ENCODE measurements at regions not wholly inside any gene's neighbourhood (a gene's known extent, or its start where the extent isn't known, plus 50 kb on each side); places are given as distances from the start of the nearest gene placed in this dataset.

DNA sequence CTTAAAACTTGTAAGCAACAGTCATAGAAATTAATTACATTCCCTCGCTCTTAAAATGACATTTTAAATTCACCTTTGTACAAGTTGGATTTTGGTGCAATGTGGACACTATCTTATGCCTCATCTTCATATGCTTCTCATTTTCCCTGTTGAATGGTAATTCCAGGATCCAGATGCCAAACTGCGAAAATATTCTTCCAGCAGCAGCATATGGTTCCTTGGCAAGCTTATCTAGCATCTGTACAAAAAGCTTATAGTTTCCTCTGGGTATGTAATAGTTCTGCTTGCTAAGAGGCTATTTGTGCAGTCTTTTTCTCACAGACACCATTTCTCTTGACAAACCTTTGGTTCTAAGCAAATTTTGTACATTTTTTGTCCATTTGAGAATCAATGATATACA is 2079.7 kb upstream of the AGA start:
- Histone ChIP-seq H3K27ac (ENCODE audit: low read length) (no peak overlapping the region), H3K27me3 (ENCODE audit: control insufficient read depth, insufficient read depth) (no peaks in the 10 kb centered on the region), H3K4me3 (ENCODE audit: low read length) (no peak overlapping the region), H3K4me1 (ENCODE audit: control insufficient read depth, insufficient read depth, low read length) (no peaks in the 10 kb centered on the region), H3K9me3 (ENCODE audit: control insufficient read depth, low read length) (no peaks in the 10 kb centered on the region)
- DNase-seq (no peak), ATAC-seq (no peak)
- intact Hi-C loops (cut with DNase I): no loop called here
- WGBS: 80% methylated on average over 2 of the region's 2 CpGs

DNA sequence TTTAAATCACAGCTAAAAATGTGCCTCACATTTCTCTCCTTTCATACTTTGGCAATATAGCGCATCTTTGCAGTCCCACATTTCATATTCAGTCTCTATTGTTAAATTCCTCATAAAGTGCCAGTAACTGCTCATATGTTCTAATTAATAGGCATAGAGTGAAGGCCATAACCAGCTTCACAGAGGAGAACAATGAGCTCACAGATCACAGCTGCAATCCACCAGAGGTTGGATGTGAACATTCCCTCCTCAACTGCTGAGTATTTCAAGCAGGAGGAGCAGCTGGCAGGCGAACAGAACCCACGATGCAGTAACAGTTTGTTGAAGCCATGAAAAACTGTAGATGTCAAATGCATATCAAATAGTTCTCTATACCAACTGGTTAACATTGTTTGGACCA is 2088.7 kb upstream of the AGA start:
- H3K27ac ChIP-seq (ENCODE audit: low read length): no peak overlapping the region
- intact Hi-C loops (cut with DNase I): no loop called here
- 65% methylated on average over 3 of the region's 3 CpGs for WGBS
- ATAC-seq: no peak
- no peak for DNase-seq
- H3K4me1 ChIP-seq (ENCODE audit: control insufficient read depth, insufficient read depth, low read length): no peaks in the 10 kb centered on the region
- no peaks in the 10 kb centered on the region for H3K27me3 ChIP-seq (ENCODE audit: control insufficient read depth, insufficient read depth)
- no peaks in the 10 kb centered on the region for H3K9me3 ChIP-seq (ENCODE audit: control insufficient read depth, low read length)
- H3K4me3 ChIP-seq (ENCODE audit: low read length): no peak overlapping the region

GRCh38 chr4:179536694-179537093 is 2094.5 kb upstream of the AGA start:
- Histone ChIP-seq H3K27ac (ENCODE audit: low read length) (no peak overlapping the region), H3K4me3 (ENCODE audit: low read length) (no peak overlapping the region), H3K4me1 (ENCODE audit: control insufficient read depth, insufficient read depth, low read length) (no peaks in the 10 kb centered on the region), H3K9me3 (ENCODE audit: control insufficient read depth, low read length) (no peaks in the 10 kb centered on the region), H3K27me3 (ENCODE audit: control insufficient read depth, insufficient read depth) (no peaks in the 10 kb centered on the region)
- WGBS: 69% methylated on average over 3 of the region's 3 CpGs
- ATAC-seq (no peak), DNase-seq (no peak)
- intact Hi-C loops (cut with DNase I): no loop called here

DNA sequence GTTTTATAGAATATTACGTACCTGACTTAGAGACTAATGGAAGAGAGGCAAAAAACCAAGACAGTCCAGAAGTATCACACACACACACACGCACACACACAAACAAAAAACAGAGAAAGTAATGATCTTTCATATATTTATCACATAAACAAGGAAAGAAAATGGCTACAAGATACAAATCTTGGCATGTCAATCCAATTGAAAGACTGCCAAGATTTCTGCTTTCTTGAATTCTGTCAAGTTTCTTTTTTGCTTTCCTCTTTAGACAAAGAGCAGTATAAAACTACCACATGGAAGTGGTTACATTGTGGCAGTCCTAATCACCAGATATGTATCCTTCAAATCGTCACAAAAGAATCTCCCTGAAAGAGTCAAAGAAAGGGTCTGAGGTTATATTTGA is 2097.4 kb upstream of the AGA start:
- Histone ChIP-seq H3K4me1 (ENCODE audit: control insufficient read depth, insufficient read depth, low read length) (no peaks in the 10 kb centered on the region), H3K4me3 (ENCODE audit: low read length) (no peak overlapping the region), H3K9me3 (ENCODE audit: control insufficient read depth, low read length) (no peaks in the 10 kb centered on the region), H3K27me3 (ENCODE audit: control insufficient read depth, insufficient read depth) (no peaks in the 10 kb centered on the region), H3K27ac (ENCODE audit: low read length) (no peak overlapping the region)
- DNase-seq (no peak), ATAC-seq (no peak)
- intact Hi-C loops (cut with DNase I): no loop called here
- 69% methylated on average over 3 of the region's 3 CpGs for WGBS

DNA sequence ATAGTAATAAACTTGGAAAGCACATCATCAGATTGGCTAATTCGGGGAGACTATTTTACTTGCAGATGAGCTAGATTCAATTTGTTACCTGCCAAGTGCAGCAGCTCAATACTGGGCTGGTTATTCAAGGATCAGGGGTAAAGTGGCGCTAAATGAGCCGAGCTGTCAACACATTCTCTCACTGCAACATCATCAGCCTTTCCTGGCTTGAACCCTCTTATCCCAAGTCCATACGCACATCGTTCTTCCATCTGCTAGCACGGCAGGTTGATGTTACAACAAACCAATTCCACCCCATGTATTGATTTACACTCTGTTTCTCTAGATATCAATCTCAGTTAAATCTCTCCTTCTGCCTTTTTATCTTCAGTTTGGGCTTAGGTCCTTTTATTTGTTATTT is 2101.5 kb upstream of the AGA start:
- DNase-seq (no peak), ATAC-seq (no peak)
- Histone ChIP-seq H3K27ac (ENCODE audit: low read length) (no peak overlapping the region), H3K4me3 (ENCODE audit: low read length) (no peak overlapping the region), H3K9me3 (ENCODE audit: control insufficient read depth, low read length) (no peaks in the 10 kb centered on the region), H3K4me1 (ENCODE audit: control insufficient read depth, insufficient read depth, low read length) (no peaks in the 10 kb centered on the region), H3K27me3 (ENCODE audit: control insufficient read depth, insufficient read depth) (no peaks in the 10 kb centered on the region)
- 49% methylated on average over 6 of the region's 6 CpGs for WGBS
- intact Hi-C loops (cut with DNase I): no loop called here

DNA sequence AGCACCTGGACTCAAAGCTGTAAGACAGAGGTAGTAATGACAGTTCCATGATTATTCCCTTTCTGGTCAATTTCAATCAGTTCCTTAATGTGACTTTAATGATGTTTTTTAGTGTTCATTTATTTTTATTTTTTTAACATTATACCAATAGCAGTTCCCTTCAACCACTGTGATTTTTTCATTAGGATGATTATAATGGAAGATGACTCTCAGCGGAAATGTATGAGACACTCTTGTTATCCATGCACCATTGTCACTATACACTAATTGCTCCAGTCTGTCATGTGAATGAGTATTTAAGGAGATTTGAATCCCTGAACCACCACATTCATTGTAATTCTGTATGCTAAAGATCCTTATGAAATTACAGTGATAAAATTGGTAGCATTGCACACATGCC is 2102.3 kb upstream of the AGA start:
- ATAC-seq (no peak), DNase-seq (no peak)
- WGBS: 97% methylated on average over 1 of the region's 1 CpG
- intact Hi-C loops (cut with DNase I): no loop called here
- no peaks in the 10 kb centered on the region for H3K4me1 ChIP-seq (ENCODE audit: control insufficient read depth, insufficient read depth, low read length)
- no peak overlapping the region for H3K27ac ChIP-seq (ENCODE audit: low read length)
- H3K27me3 ChIP-seq (ENCODE audit: control insufficient read depth, insufficient read depth): no peaks in the 10 kb centered on the region
- no peaks in the 10 kb centered on the region for H3K9me3 ChIP-seq (ENCODE audit: control insufficient read depth, low read length)
- H3K4me3 ChIP-seq (ENCODE audit: low read length): no peak overlapping the region

DNA sequence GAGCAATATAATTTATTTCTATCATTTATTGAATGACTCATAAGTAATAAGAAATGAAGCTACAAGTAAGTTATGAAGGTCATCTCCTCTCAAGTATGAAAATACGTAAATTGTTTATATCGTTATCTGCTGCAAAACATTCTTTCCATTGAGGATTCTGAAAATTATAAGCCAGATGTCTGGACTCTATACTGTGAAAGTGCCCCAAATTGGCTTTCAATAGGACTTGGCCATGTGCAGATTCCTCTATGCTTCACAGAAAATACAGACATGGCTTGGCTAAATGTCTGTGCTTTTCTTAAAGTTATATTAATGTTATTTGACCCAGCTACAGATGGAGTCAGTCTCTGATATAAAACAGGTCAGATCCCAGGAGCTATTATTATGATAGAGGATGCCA is 2109.9 kb upstream of the AGA start:
- DNase-seq (no peak), ATAC-seq (no peak)
- WGBS: 79% methylated on average over 2 of the region's 2 CpGs
- no peaks in the 10 kb centered on the region for H3K4me1 ChIP-seq (ENCODE audit: control insufficient read depth, insufficient read depth, low read length)
- H3K27ac ChIP-seq (ENCODE audit: low read length): no peak overlapping the region
- intact Hi-C loops (cut with DNase I): no loop called here
- no peak overlapping the region for H3K4me3 ChIP-seq (ENCODE audit: low read length)
- no peaks in the 10 kb centered on the region for H3K9me3 ChIP-seq (ENCODE audit: control insufficient read depth, low read length)
- no peaks in the 10 kb centered on the region for H3K27me3 ChIP-seq (ENCODE audit: control insufficient read depth, insufficient read depth)

DNA sequence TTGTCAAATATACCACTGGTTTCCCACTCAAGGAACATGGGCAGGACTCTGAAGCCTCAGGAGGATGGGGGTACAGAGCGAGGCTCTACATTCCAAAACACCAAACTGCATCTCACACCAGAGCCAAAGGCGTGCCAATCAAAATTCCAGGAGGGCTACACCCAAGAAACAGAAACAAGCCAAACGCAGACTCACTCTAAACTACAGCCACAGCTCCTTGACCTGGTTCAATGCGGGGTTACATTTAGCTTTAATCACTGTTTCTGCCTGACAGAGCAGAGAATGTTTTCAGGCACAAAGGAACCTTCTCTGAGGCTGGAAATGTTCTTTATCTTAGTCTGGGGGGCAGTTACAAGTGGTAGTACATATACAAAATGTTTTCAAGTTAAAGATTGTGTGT is 2121.5 kb upstream of the AGA start:
- Histone ChIP-seq H3K4me3 (ENCODE audit: low read length) (no peak overlapping the region), H3K9me3 (ENCODE audit: control insufficient read depth, low read length) (no peaks in the 10 kb centered on the region), H3K4me1 (ENCODE audit: control insufficient read depth, insufficient read depth, low read length) (no peaks in the 10 kb centered on the region), H3K27me3 (ENCODE audit: control insufficient read depth, insufficient read depth) (no peaks in the 10 kb centered on the region), H3K27ac (ENCODE audit: low read length) (no peak overlapping the region)
- intact Hi-C loops (cut with DNase I): no loop called here
- WGBS: 74% methylated on average over 4 of the region's 4 CpGs
- ATAC-seq: no peak
- no peak for DNase-seq

GRCh38 chr4:179569549-179569948 is 2127.3 kb upstream of the AGA start:
- Histone ChIP-seq H3K27me3 (ENCODE audit: control insufficient read depth, insufficient read depth) (no peaks in the 10 kb centered on the region), H3K9me3 (ENCODE audit: control insufficient read depth, low read length) (no peaks in the 10 kb centered on the region), H3K4me1 (ENCODE audit: control insufficient read depth, insufficient read depth, low read length) (no peaks in the 10 kb centered on the region), H3K4me3 (ENCODE audit: low read length) (no peak overlapping the region), H3K27ac (ENCODE audit: low read length) (no peak overlapping the region)
- WGBS: 37% methylated on average over 2 of the region's 2 CpGs
- ATAC-seq: no peak
- intact Hi-C loops (cut with DNase I): no loop called here
- no peak for DNase-seq

- no peak for DNase-seq
- Histone ChIP-seq H3K27me3 (ENCODE audit: control insufficient read depth, insufficient read depth) (no peaks in the 10 kb centered on the region), H3K27ac (ENCODE audit: low read length) (no peak overlapping the region), H3K4me3 (ENCODE audit: low read length) (no peak overlapping the region), H3K4me1 (ENCODE audit: control insufficient read depth, insufficient read depth, low read length) (no peaks in the 10 kb centered on the region), H3K9me3 (ENCODE audit: control insufficient read depth, low read length) (no peaks in the 10 kb centered on the region)
- intact Hi-C loops (cut with DNase I): no loop called here
- no peak for ATAC-seq
- WGBS: 70% methylated on average over 3 of the region's 3 CpGs
Observed at GRCh38 chr4:179582164-179582905, 2140.1 kb upstream of the AGA start.

DNA sequence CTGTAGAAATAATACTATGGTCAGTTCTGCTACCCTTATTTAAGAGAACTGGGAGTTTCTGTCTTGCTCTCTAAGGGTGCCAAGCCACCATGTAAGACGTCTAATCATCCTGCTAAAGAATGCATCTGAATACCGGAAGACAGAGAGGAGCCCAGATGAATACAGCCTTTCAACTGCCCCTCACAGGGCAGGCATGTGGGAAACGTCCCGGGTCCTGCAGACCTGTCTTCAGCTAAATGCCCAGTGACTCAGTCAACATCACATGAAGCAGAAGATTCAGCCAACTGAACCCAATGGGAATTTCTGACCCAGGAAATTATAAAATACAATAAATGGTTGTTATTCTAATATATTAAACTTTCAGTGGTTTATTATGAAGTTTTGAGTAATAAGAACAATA is 2141.0 kb upstream of the AGA start:
- H3K4me1 ChIP-seq (ENCODE audit: control insufficient read depth, insufficient read depth, low read length): no peaks in the 10 kb centered on the region
- H3K4me3 ChIP-seq (ENCODE audit: low read length): no peak overlapping the region
- no peaks in the 10 kb centered on the region for H3K9me3 ChIP-seq (ENCODE audit: control insufficient read depth, low read length)
- no peak for DNase-seq
- no peaks in the 10 kb centered on the region for H3K27me3 ChIP-seq (ENCODE audit: control insufficient read depth, insufficient read depth)
- intact Hi-C loops (cut with DNase I): no loop called here
- H3K27ac ChIP-seq (ENCODE audit: low read length): no peak overlapping the region
- ATAC-seq: no peak
- WGBS: 37% methylated on average over 4 of the region's 4 CpGs

- intact Hi-C loops (cut with DNase I): no loop called here
Observed at GRCh38 chr4:179584101-179584500, 2141.9 kb upstream of the AGA start.

More at GRCh38 chr4:179584101-179584500, 2141.9 kb upstream of the AGA start:
- no peaks in the 10 kb centered on the region for H3K4me1 ChIP-seq (ENCODE audit: control insufficient read depth, insufficient read depth, low read length)
- DNase-seq (no peak), ATAC-seq (no peak)
- no peaks in the 10 kb centered on the region for H3K9me3 ChIP-seq (ENCODE audit: control insufficient read depth, low read length)
- H3K27me3 ChIP-seq (ENCODE audit: control insufficient read depth, insufficient read depth): no peaks in the 10 kb centered on the region
- H3K27ac ChIP-seq (ENCODE audit: low read length): no peak overlapping the region
- WGBS: 24% methylated on average over 7 of the region's 7 CpGs
- H3K4me3 ChIP-seq (ENCODE audit: low read length): no peak overlapping the region
